Hematopoietic multipotent progenitor cell treated with erythropoietin and hydrocortisone succinate and interleukin-3 and kit ligand, for 4 days (in vitro differentiated cells): ENCODE measurements at regions not wholly inside any gene's neighbourhood (a gene's known extent, or its start where the extent isn't known, plus 50 kb on each side); places are given as distances from the start of the nearest gene placed in this dataset.
A peak's percentile ranks its signal among the peaks of the same experiment; 100 is the strongest.

Experiments used
- DNase-seq: peaks from one replicate; pipeline ENCODE4 v3.0.0-alpha.2; 2015

- DNase-seq = no peak
These were observed 129.3 kb downstream of the TMA16 start for GRCh38 chr4:163623787-163624186.

DNA sequence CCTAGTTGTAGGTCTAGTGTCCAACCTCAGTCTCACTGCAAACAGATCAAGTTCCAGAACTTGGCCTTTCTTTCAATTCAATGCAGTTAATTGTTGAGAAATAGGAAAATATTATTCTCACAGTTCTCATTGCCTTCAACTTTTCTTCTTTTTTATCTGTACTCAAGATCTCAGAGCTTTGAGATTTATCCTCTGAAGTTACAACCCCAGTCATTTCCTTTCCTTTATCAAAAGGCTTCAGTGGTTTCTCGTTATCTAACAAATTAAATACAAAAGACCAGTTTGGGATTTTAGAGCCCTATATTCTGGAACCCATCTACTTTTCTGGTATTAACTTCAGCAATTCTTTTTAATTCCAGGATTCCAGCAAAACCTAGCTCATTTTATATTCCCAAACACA lies 130.2 kb downstream of the TMA16 start:
- peak; percentile 24 for DNase-seq

- no peak for DNase-seq
These were observed 136.8 kb downstream of the TMA16 start for GRCh38 chr4:163631288-163631687.

- no peak for DNase-seq
These were observed 144.4 kb downstream of the TMA16 start for GRCh38 chr4:163638909-163639308.

DNA sequence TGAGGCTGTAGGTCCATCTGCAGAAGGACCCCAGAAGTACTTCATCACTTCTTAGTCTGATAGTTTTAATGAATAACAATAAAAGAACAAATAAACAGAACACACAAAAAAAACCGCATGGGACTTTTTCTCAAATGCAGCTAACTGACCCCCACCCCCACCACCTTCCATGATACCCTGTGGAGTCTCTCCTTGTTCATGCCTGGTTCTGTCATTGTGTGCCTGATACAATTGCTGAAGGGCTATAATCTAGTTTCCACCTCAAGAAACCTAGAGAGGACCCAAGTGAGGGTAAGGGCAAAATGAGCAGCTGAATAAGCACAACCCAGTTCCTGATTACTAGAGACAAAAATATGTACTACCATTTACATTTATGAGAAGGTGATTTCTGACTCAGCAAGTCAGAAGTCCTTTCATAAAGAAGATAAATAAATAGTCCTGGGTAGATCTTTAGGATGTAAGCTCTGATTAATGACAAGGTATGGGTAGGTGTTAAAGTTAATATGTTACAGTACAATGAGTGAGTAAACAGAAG lies 155.1 kb downstream of the TMA16 start:
- DNase-seq = no peak

- peak; percentile 15 for DNase-seq
These were observed 157.3 kb downstream of the TMA16 start for GRCh38 chr4:163651761-163652160.

- no peak for DNase-seq
These were observed 160.1 kb downstream of the TMA16 start for GRCh38 chr4:163654621-163655020.

DNA sequence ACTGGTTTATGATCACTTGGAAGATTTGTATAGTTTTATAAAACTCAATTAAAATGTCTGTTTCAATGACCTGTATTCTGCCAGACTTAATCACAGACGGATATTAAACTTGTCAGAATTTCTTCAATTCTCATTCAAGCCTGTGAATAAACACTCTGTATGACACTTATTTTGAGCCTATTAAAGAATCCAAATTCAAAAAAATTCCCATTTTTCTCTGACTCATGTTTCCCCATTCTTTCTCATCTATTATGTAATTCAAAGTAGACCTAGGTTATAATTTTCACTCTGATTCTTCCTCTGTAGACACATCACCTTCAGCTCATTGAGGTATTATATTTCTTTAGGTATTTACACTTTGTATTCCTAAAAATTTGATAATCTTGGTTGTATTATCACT lies 166.1 kb downstream of the TMA16 start:
- DNase-seq = no peak

GRCh38 chr4:163662768-163663167 lies 168.3 kb downstream of the TMA16 start:
- no peak for DNase-seq

GRCh38 chr4:163663454-163664225 lies 169.2 kb downstream of the TMA16 start:
- no peak for DNase-seq

DNA sequence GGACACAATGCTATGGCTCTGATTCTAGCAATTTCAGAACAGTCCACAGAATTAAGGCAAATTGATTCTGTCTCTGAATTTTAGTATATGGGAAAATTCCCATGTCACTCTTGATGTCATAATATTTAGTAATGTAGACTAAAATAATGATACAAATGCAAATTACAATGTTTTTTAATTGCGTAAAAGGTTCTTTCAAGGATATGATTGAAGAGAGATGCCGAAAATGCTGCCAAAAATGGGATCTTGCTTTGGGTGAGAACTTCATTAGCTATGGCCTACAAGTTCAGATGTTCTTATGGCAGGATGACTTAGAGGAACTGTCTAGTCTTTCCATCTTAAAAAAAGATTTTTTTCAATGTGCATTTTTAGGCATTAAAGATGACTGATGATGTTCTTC lies 170.6 kb downstream of the TMA16 start:
- no peak for DNase-seq

- DNase-seq = peak; percentile 33
These were observed 171.2 kb downstream of the TMA16 start for GRCh38 chr4:163665521-163666331.

DNA sequence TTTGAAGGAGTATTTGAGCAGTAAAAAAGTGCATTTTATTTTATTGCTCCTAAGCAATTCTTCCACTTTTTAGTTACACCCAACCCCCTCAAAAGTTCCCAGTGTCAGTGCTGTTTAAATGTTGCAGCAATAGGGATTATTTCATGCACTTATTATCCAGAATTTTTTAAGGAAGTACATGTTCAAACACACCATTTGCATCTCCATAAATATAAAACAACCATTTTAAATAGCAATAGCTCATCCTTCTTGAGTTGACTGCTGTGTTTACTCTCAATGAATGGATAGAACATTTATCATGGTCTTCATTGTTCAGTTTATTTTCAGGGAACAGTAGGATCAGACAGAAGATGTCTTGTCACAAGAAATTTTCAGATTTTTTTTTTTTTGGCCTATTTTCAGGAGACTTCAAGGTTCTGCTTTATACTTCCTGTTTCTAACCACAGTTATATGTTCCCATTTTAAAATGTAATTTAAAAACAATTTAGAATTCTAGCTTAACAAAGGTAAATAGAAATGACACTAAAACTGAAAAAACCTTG lies 171.9 kb downstream of the TMA16 start:
- DNase-seq = peak; percentile 60

GRCh38 chr4:163672751-163673150 lies 178.3 kb downstream of the TMA16 start:
- DNase-seq = peak; percentile 14

DNA sequence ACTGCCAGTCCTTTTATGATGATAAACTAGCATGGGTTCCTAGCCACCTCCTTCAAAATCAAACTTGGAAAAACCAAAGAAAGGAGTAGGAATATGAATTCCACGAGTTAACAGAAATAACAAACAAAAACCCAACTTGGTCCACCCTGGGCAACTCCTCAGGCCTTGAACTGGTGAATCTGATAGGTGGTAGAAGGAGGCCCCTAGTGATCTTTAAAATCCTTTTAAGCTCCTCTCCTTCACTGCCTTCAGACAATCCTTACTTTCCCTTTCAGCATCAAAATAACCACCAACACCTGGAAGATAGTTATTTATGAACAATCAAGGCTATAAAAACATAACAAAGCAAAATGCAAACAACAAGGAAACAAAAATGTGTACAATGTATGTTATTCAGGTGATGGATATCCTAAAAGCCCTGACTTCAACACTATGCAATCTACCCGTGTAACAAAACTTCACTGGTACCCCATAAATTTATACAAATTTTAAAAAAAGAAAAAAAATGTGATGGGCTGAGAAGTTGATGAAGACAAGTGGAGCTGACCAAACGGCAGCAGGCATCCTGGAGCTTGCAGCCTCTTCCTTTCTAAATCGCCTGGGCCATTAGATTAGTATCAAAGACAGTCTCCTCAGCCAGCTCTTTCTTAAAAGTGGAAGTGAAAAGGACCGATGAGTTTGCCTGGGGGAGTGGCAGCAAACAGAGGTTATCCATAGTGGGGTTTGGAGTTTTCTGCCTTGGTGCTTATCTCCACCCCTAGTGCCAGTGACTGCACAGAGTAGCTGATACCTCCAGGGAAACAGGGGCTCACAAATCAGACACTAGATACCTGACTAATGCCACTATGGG lies 179.6 kb downstream of the TMA16 start:
- peak; percentile 58 for DNase-seq

DNA sequence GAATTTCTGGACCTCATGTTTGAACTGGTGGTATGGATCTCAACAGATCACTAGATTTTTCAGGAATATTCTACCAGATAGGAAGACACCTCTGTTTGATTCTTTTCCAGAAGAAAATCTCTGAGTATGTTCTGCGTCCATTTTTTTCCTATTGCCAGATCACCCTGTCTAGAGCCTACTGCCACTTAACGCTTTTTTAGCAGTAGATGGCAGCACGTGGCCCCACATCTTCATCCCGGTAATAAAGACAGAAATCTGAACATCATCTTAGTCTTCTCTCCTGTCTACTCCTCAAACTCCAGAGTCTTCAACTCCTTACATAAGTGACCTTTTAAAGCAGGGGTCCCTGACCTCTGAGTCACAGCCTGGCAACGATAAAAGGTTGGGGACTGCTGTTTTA lies 184.7 kb downstream of the TMA16 start:
- DNase-seq = peak; percentile 51

DNA sequence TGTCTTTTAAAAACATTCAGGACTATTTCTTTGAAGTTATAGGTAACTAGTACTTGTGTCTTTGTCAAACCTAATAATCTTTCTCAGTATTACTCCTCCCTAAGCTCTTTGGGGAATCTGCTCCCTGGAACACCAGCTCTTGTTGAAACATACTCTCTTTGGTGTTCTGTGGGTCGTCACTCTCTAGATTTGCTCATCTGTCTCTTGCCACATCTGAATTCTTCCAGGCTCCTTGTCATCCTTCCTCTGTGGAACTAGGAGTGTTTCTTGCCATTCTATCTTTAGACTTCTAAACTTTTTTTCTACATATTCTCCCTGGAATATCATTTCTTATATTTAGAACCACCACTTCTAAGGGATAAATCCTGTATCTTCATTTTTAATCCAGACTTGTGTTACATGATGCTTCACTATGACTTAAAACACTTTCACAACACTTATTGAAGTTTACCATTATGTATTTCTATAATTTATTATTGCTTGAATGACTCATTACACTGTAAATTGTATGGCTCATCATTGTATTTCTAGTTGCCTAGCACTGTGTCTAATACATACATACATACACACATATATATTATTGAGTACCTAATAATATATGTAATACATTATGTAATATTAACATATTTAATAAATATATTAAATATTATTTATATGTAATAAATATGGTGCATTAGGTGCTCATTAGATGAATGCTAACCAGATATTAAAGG lies 186.1 kb downstream of the TMA16 start:
- DNase-seq = no peak

DNA sequence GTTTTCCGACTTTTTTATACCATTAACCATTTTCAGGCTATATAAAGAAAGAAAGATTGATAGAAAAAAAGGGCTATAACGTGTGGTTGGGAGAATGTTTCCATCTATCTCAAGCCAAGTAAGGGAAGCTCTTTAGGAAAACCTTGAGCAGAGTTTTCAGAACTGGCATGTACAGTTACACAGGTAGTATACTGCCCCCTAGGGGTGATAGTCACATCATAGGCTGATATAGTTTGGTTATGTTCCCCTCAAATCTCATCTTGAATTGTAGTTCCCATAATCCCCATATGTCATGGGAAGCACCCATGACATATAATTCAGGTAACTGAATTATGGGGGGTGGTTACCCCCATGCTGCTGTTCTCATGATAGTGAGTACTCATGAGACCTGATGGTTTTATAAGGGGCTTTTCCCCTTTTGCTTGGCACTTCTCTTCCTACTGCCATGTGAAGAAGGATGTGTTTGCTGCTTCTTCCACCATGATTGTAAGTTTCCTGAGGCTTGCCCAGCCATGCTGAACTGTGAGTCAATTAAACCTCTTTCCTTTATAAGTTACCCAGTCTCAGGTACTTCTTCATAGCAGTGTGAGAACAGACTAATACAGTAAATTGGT lies 186.8 kb downstream of the TMA16 start:
- peak; percentile 87 for DNase-seq

- no peak for DNase-seq
These were observed 194.4 kb downstream of the TMA16 start for GRCh38 chr4:163688856-163689255.

DNA sequence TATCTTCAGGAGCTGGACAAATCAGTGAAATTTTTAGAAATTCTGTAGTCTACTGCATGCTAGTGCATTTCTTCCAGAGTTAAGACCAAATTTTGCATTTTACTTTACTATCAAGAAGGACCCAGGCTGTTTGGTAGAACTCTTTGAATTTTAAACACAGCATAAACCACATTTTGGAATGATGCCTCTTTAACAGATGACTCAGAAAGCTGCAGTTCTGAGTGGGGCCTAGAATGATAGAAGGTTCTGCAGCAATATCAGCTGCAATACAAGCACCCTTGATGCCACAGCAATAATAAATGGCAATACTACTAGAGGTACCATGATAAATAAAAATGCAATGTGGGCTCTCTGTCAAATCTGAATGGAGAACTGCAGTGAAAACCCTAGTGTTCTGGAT lies 198.7 kb downstream of the TMA16 start:
- no peak for DNase-seq

DNA sequence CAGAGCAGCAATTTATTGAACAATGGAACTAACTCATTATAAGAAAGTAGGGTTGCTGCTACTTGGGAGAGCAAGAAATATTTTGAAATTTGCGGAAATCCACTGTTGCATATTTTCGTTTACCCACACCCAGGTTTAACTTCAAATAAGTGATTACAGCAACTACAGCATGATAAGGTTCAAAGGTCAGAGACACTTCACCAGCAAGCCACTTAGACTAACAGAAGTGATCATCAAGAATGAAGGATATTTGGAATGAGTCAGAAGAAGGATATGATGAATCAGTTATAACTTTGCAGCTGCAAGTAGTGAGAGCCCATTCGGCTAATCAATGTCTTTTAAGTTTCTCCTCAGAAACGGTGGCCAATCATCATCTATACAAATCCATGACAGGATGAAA lies 199.3 kb downstream of the TMA16 start:
- DNase-seq = no peak

DNA sequence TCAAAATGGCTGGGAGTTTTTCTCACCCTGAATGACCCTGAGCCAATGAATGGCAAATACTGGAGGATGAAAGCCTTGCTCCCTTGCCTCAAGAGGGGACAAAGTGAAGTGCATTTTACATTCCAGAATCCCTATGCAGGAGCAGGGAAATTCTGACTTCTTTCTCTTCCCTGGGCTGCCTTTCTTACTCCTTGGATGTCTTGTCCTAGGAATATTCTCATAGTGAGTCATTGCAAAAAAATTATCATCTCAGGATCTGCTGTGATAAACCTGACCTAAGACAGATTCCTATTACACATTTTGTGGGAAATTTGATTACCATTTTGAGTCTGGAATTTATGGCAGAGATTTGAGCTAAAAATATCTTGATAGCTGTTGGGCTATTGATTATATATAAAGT lies 199.9 kb downstream of the TMA16 start:
- DNase-seq = no peak
